Ovary (tissue), 3 donors: ENCODE measurements at regions not wholly inside any gene's neighbourhood (a gene's known extent, or its start where the extent isn't known, plus 50 kb on each side); places are given as distances from the start of the nearest gene placed in this dataset.

Experiments used
- CTCF ChIP-seq, 3 donors: fragments of 450-650 bp in 2 of 3; fragments of 200-600 bp in 1 of 3; IDR thresholded peaks; one replicate each; pipeline versions ENCODE4 v1.5.1 to v1.8.0; 2016 to 2022; ENCODE audit warnings: antibody characterized with exemption in 3 of 3, mild to moderate bottlenecking in 1 of 3
- EP300 ChIP-seq: sonication (generic); formaldehyde crosslinking; IDR thresholded peaks from one replicate; pipeline ENCODE4 v1.6.1; 2017; ENCODE audit warnings: antibody characterized with exemption
- POLR2A ChIP-seq: fragments of 450-650 bp; IDR thresholded peaks from one replicate; pipeline ENCODE4 v1.6.1; 2017; ENCODE audit warnings: antibody characterized with exemption, mild to moderate bottlenecking, moderate library complexity
- donor health status: DM: no; HTN: no; CAD: no.

- TF ChIP-seq POLR2A (no peak), EP300 (no peak), CTCF (IDR thresholded peaks at IDR 0.05) (no peak)
These were observed 113.6 kb downstream of the ALX1 start for GRCh38 chr12:85393606-85394005.
